Stimulated activated CD8-positive, alpha-beta memory T cell treated with anti-CD3 and anti-CD28 coated beads, Interleukin-12 subunit alpha, Interleukin-12 subunit beta, amount 100 ng/mL, for 24 hours (primary cell): ENCODE measurements at regions not wholly inside any gene's neighbourhood (a gene's known extent, or its start where the extent isn't known, plus 50 kb on each side); places are given as distances from the start of the nearest gene placed in this dataset.

ENCODE experiments used
- DNase-seq: peaks from one replicate; pipeline ENCODE4 v3.0.0-alpha.2; 2020; ENCODE audit errors: extremely low read depth

GRCh38 chr5:2658447-2658846, 93.0 kb downstream of the IRX2 start:
- no peak for DNase-seq

- no peak for DNase-seq
Measured at GRCh38 chr5:2657151-2657550, 94.3 kb downstream of the IRX2 start.

GRCh38 chr5:2656206-2656605, 95.3 kb downstream of the IRX2 start:
- no peak for DNase-seq

- no peak for DNase-seq
Measured at GRCh38 chr5:2653991-2654390, 97.5 kb downstream of the IRX2 start.

GRCh38 chr5:2651116-2651515, 100.4 kb downstream of the IRX2 start:
- no peak for DNase-seq

- no peak for DNase-seq
Measured at GRCh38 chr5:2642684-2643345, 108.7 kb downstream of the IRX2 start.

GRCh38 chr5:2640717-2641116, 110.8 kb downstream of the IRX2 start:
- DNase-seq: no peak

GRCh38 chr5:2639425-2639824, 112.1 kb downstream of the IRX2 start:
- no peak for DNase-seq

GRCh38 chr5:2634399-2635176, 116.9 kb downstream of the IRX2 start:
- DNase-seq: no peak

- DNase-seq: no peak
Measured at GRCh38 chr5:2633992-2634391, 117.5 kb downstream of the IRX2 start.

GRCh38 chr5:2631758-2632157, 119.7 kb downstream of the IRX2 start:
- no peak for DNase-seq

GRCh38 chr5:2629045-2629444, 122.4 kb downstream of the IRX2 start:
- DNase-seq: no peak

- no peak for DNase-seq
Measured at GRCh38 chr5:2627867-2628266, 123.6 kb downstream of the IRX2 start.

- DNase-seq: no peak
Measured at GRCh38 chr5:2626572-2626971, 124.9 kb downstream of the IRX2 start.

- DNase-seq: no peak
Measured at GRCh38 chr5:2622866-2623265, 128.6 kb downstream of the IRX2 start.

GRCh38 chr5:2621631-2622030, 129.8 kb downstream of the IRX2 start:
- no peak for DNase-seq

GRCh38 chr5:2619216-2619615, 132.3 kb downstream of the IRX2 start:
- no peak for DNase-seq

GRCh38 chr5:2617461-2617860, 134.0 kb downstream of the IRX2 start:
- DNase-seq: no peak

GRCh38 chr5:2615917-2616316, 135.6 kb downstream of the IRX2 start:
- DNase-seq: no peak

- no peak for DNase-seq
Measured at GRCh38 chr5:2614571-2614970, 136.9 kb downstream of the IRX2 start.

GRCh38 chr5:2611659-2612058, 139.8 kb downstream of the IRX2 start:
- no peak for DNase-seq

GRCh38 chr5:2610986-2611385, 140.5 kb downstream of the IRX2 start:
- no peak for DNase-seq

GRCh38 chr5:2608391-2608790, 143.1 kb downstream of the IRX2 start:
- no peak for DNase-seq

- no peak for DNase-seq
Measured at GRCh38 chr5:2607598-2607997, 143.9 kb downstream of the IRX2 start.
